Astrocyte (in vitro differentiated cells and primary cell): ENCODE measurements at regions not wholly inside any gene's neighbourhood (a gene's known extent, or its start where the extent isn't known, plus 50 kb on each side); places are given as distances from the start of the nearest gene placed in this dataset.

Experiments
- DNase-seq: peaks from one replicate; pipeline ENCODE4 v3.0.0-alpha.2; 2010; ENCODE audit warnings: low read depth
- FAIRE-seq: peaks from 2 replicates; lab custom pipeline; 2011; peaks lifted over from hg19 to GRCh38; lab: Jason Lieb, UNC
- H2AFZ ChIP-seq: 2 replicates; pipeline ENCODE4 v1.6.0; 2012; ENCODE audit warnings: low read depth, low read length, inconsistent platforms
- H3K27ac ChIP-seq: 2 replicates; pipeline ENCODE4 v1.5.1; 2011; ENCODE audit warnings: low read depth, low read length, inconsistent platforms
- H3K27me3 ChIP-seq: 2 replicates; pipeline ENCODE4 v1.6.0; 2011; ENCODE audit warnings: low read length, inconsistent platforms; ENCODE audit not compliant: insufficient read depth
- H3K36me3 ChIP-seq: 2 replicates; pipeline ENCODE4 v1.5.1; 2011; ENCODE audit warnings: low read length, inconsistent platforms; ENCODE audit not compliant: insufficient read depth
- H3K4me1 ChIP-seq: 2 replicates; pipeline ENCODE4 v1.5.1; 2011; ENCODE audit warnings: low read length, inconsistent platforms; ENCODE audit not compliant: insufficient read depth
- H3K4me2 ChIP-seq: 2 replicates; pipeline ENCODE4 v1.6.0; 2012; ENCODE audit warnings: low read length, inconsistent platforms
- H3K4me3 ChIP-seq: 2 replicates; pipeline ENCODE4 v1.5.1; 2011; ENCODE audit warnings: low read depth, mild to moderate bottlenecking, low read length, inconsistent platforms; ENCODE audit not compliant: insufficient read depth
- H3K79me2 ChIP-seq: 2 replicates; pipeline ENCODE4 v1.6.0; 2012; ENCODE audit warnings: mild to moderate bottlenecking, low read length, inconsistent platforms; ENCODE audit not compliant: insufficient read depth
- H3K9ac ChIP-seq: 2 replicates; pipeline ENCODE4 v1.6.0; 2012; ENCODE audit warnings: mild to moderate bottlenecking, low read length, inconsistent platforms
- H3K9me3 ChIP-seq: 2 replicates; pipeline ENCODE4 v1.5.1; 2012; ENCODE audit warnings: low read depth, mild to moderate bottlenecking, low read length, inconsistent platforms; ENCODE audit not compliant: insufficient read depth
- H4K20me1 ChIP-seq: 2 replicates; pipeline ENCODE4 v1.6.0; 2012; ENCODE audit warnings: low read length, inconsistent platforms; ENCODE audit not compliant: insufficient read depth
- H3K27ac Mint-ChIP-seq: one replicate; pipeline ENCODE4 v1.8.0; 2021; ENCODE audit warnings: mild to moderate bottlenecking, mixed read lengths; ENCODE audit not compliant: unreplicated experiment
- H3K27me3 Mint-ChIP-seq: one replicate; pipeline ENCODE4 v1.8.0; 2021; ENCODE audit warnings: low read depth, mixed read lengths; ENCODE audit not compliant: unreplicated experiment
- H3K36me3 Mint-ChIP-seq: one replicate; pipeline ENCODE4 v1.8.0; 2021; ENCODE audit warnings: low read depth, mixed read lengths; ENCODE audit not compliant: unreplicated experiment
- H3K4me1 Mint-ChIP-seq: one replicate; pipeline ENCODE4 v1.8.0; 2021; ENCODE audit warnings: low read depth, mixed read lengths; ENCODE audit not compliant: unreplicated experiment
- H3K4me3 Mint-ChIP-seq: one replicate; pipeline ENCODE4 v1.8.0; 2021; ENCODE audit warnings: mild to moderate bottlenecking, moderate library complexity, mixed read lengths; ENCODE audit not compliant: unreplicated experiment
- H3K9me3 Mint-ChIP-seq: one replicate; pipeline ENCODE4 v1.8.0; 2021; ENCODE audit warnings: mild to moderate bottlenecking, mixed read lengths; ENCODE audit not compliant: unreplicated experiment
- EZH2 ChIP-seq: IDR thresholded peaks from 2 replicates; pipeline ENCODE4 v1.6.1; 2012; ENCODE audit warnings: mild to moderate bottlenecking, low read length, inconsistent platforms; ENCODE audit not compliant: insufficient read depth
- TF ChIP-seq, protein P1 (sequence below): IDR thresholded peaks from 2 replicates; pipeline ENCODE4 v1.5.1; 2011; ENCODE audit warnings: low read depth, mild to moderate bottlenecking, inconsistent platforms, low read length, moderate library complexity; ENCODE audit not compliant: insufficient read depth

GRCh38 chr5:116799401-116799800 lies 224.8 kb upstream of the SEMA6A start:
- Mint-ChIP-seq H3K9me3 (no peaks in the 10 kb centered on the region), H3K4me1 (no peaks in the 10 kb centered on the region), H3K27ac (no peak overlapping the region), H3K27me3 (no peaks in the 10 kb centered on the region), H3K4me3 (no peak overlapping the region), H3K36me3 (no peaks in the 10 kb centered on the region)
- H3K9me3 ChIP-seq = no peaks in the 10 kb centered on the region
- H3K4me3 ChIP-seq = no peak overlapping the region
- no peak overlapping the region for H3K27ac ChIP-seq
- H4K20me1 ChIP-seq = no peaks in the 10 kb centered on the region
- no peak overlapping the region for H3K9ac ChIP-seq
- H2AFZ ChIP-seq = no peak overlapping the region
- no peak for DNase-seq
- H3K4me1 ChIP-seq = no peaks in the 10 kb centered on the region
- TF ChIP-seq, protein P1, sequence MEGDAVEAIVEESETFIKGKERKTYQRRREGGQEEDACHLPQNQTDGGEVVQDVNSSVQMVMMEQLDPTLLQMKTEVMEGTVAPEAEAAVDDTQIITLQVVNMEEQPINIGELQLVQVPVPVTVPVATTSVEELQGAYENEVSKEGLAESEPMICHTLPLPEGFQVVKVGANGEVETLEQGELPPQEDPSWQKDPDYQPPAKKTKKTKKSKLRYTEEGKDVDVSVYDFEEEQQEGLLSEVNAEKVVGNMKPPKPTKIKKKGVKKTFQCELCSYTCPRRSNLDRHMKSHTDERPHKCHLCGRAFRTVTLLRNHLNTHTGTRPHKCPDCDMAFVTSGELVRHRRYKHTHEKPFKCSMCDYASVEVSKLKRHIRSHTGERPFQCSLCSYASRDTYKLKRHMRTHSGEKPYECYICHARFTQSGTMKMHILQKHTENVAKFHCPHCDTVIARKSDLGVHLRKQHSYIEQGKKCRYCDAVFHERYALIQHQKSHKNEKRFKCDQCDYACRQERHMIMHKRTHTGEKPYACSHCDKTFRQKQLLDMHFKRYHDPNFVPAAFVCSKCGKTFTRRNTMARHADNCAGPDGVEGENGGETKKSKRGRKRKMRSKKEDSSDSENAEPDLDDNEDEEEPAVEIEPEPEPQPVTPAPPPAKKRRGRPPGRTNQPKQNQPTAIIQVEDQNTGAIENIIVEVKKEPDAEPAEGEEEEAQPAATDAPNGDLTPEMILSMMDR = no peak
- TF ChIP-seq EZH2 = no peak
- no peaks in the 10 kb centered on the region for H3K27me3 ChIP-seq
- no peaks in the 10 kb centered on the region for H3K36me3 ChIP-seq
- FAIRE-seq = no peak
- H3K4me2 ChIP-seq = no peak overlapping the region
- no peaks in the 10 kb centered on the region for H3K79me2 ChIP-seq

- Histone ChIP-seq H4K20me1 (no peaks in the 10 kb centered on the region), H3K79me2 (no peaks in the 10 kb centered on the region), H2AFZ (no peak overlapping the region), H3K36me3 (no peaks in the 10 kb centered on the region), H3K4me2 (no peak overlapping the region), H3K27ac (no peak overlapping the region), H3K9me3 (no peaks in the 10 kb centered on the region), H3K9ac (no peak overlapping the region), H3K4me3 (no peak overlapping the region), H3K4me1 (no peaks in the 10 kb centered on the region), H3K27me3 (no peaks in the 10 kb centered on the region)
- no peak for TF ChIP-seq EZH2
- TF ChIP-seq, protein P1 = no peak
- FAIRE-seq (no peak), DNase-seq (no peak)
- no peaks in the 10 kb centered on the region for H3K36me3 Mint-ChIP-seq
- H3K4me1 Mint-ChIP-seq = no peaks in the 10 kb centered on the region
- no peak overlapping the region for H3K27ac Mint-ChIP-seq
- no peaks in the 10 kb centered on the region for H3K9me3 Mint-ChIP-seq
- H3K27me3 Mint-ChIP-seq = no peaks in the 10 kb centered on the region
- no peak overlapping the region for H3K4me3 Mint-ChIP-seq
Measured at GRCh38 chr5:116795189-116795588, 220.6 kb upstream of the SEMA6A start.

GRCh38 chr5:116789522-116789921 lies 214.9 kb upstream of the SEMA6A start:
- no peaks in the 10 kb centered on the region for H3K27me3 Mint-ChIP-seq
- no peak overlapping the region for H3K4me3 Mint-ChIP-seq
- H3K4me1 Mint-ChIP-seq = no peaks in the 10 kb centered on the region

More at GRCh38 chr5:116789522-116789921, 214.9 kb upstream of the SEMA6A start:
- Mint-ChIP-seq H3K27ac (no peak overlapping the region), H3K36me3 (no peaks in the 10 kb centered on the region), H3K9me3 (peaks cover 4% of the 10 kb centered on the region)
- H3K9ac ChIP-seq = no peak overlapping the region
- no peak overlapping the region for H3K27ac ChIP-seq
- H3K36me3 ChIP-seq = no peaks in the 10 kb centered on the region
- TF ChIP-seq EZH2 = no peak
- TF ChIP-seq, protein P1 = no peak
- no peaks in the 10 kb centered on the region for H3K27me3 ChIP-seq
- H3K4me1 ChIP-seq = no peaks in the 10 kb centered on the region
- H2AFZ ChIP-seq = no peak overlapping the region
- no peak overlapping the region for H3K4me3 ChIP-seq
- no peaks in the 10 kb centered on the region for H3K9me3 ChIP-seq
- H3K4me2 ChIP-seq = no peak overlapping the region
- H3K79me2 ChIP-seq = no peaks in the 10 kb centered on the region
- FAIRE-seq = no peak
- no peak for DNase-seq
- H4K20me1 ChIP-seq = no peaks in the 10 kb centered on the region
